BE2C (cell line): ENCODE measurements at regions not wholly inside any gene's neighbourhood (a gene's known extent, or its start where the extent isn't known, plus 50 kb on each side); places are given as distances from the start of the nearest gene placed in this dataset.

Experiments used
- DNase-seq: peaks from one replicate; pipeline ENCODE4 v3.0.0-alpha.2; 2020
- H3K27me3 ChIP-seq: fragments of 250-450 bp; sonication (Bioruptor Pico); 2 replicates; pipeline ENCODE4 v1.5.1; 2020; ENCODE audit warnings: mild to moderate bottlenecking
- H3K36me3 ChIP-seq: fragments of 250-450 bp; sonication (Bioruptor Pico); 2 replicates; pipeline ENCODE4 v1.5.1; 2020; ENCODE audit warnings: mild to moderate bottlenecking
- H3K4me1 ChIP-seq: fragments of 250-450 bp; sonication (Bioruptor Pico); 2 replicates; pipeline ENCODE4 v1.5.1; 2020
- H3K4me3 ChIP-seq: 2 replicates; pipeline ENCODE4 v1.5.1; 2011; ENCODE audit warnings: low read depth, low read length
- H3K9me3 ChIP-seq: fragments of 250-450 bp; sonication (Bioruptor Pico); 2 replicates; pipeline ENCODE4 v1.5.1; 2020
- CTCF ChIP-seq: IDR thresholded peaks from 2 replicates; pipeline ENCODE4 v1.5.1; 2012; ENCODE audit warnings: mild to moderate bottlenecking, low read depth, low read length

GRCh38 chr3:65245133-65246063, 557.6 kb upstream of the ADAMTS9 start:
- Histone ChIP-seq H3K36me3 (no peaks in the 10 kb centered on the region), H3K4me3 (no peak overlapping the region), H3K27me3 (no peaks in the 10 kb centered on the region), H3K9me3 (no peaks in the 10 kb centered on the region), H3K4me1 (peaks cover 16% of the 10 kb centered on the region)
- DNase-seq: no peak
- TF ChIP-seq CTCF: peak; percentile 55

GRCh38 chr3:65240366-65240765, 552.6 kb upstream of the ADAMTS9 start:
- no peaks in the 10 kb centered on the region for H3K27me3 ChIP-seq
- no peak for DNase-seq
- H3K4me3 ChIP-seq: no peak overlapping the region
- H3K4me1 ChIP-seq: peaks cover 2% of the 10 kb centered on the region; the same call in 1 of the 2 replicates
- no peak for TF ChIP-seq CTCF
- peaks cover 2% of the 10 kb centered on the region; the same call in 1 of the 2 replicates for H3K9me3 ChIP-seq
- 0 out of 2 replicates have a peak, but pooled peaks cover 3% of the 10 kb centered on the region for H3K36me3 ChIP-seq

- Histone ChIP-seq H3K4me3 (no peak overlapping the region), H3K9me3 (peaks cover 2% of the 10 kb centered on the region; the same call in 1 of the 2 replicates), H3K36me3 (0 out of 2 replicates have a peak, but pooled peaks cover 3% of the 10 kb centered on the region), H3K4me1 (peaks cover 8% of the 10 kb centered on the region), H3K27me3 (no peaks in the 10 kb centered on the region)
- no peak for TF ChIP-seq CTCF
- no peak for DNase-seq
These were observed 550.9 kb upstream of the ADAMTS9 start for GRCh38 chr3:65238652-65239051.

GRCh38 chr3:65234499-65234898, 546.7 kb upstream of the ADAMTS9 start:
- Histone ChIP-seq H3K27me3 (no peaks in the 10 kb centered on the region), H3K36me3 (0 out of 2 replicates have a peak, but pooled peaks cover 3% of the 10 kb centered on the region), H3K9me3 (peaks cover 2% of the 10 kb centered on the region; the same call in 1 of the 2 replicates), H3K4me1 (peaks cover 24% of the 10 kb centered on the region), H3K4me3 (no peak overlapping the region)
- no peak for DNase-seq
- TF ChIP-seq CTCF: no peak

GRCh38 chr3:65233561-65233960, 545.8 kb upstream of the ADAMTS9 start:
- Histone ChIP-seq H3K36me3 (0 out of 2 replicates have a peak, but pooled peaks cover 3% of the 10 kb centered on the region), H3K27me3 (no peaks in the 10 kb centered on the region), H3K9me3 (peaks cover 2% of the 10 kb centered on the region; the same call in 1 of the 2 replicates), H3K4me1 (peaks cover 28% of the 10 kb centered on the region), H3K4me3 (no peak overlapping the region)
- TF ChIP-seq CTCF: no peak
- DNase-seq: no peak

- TF ChIP-seq CTCF: no peak
- H3K9me3 ChIP-seq: no peaks in the 10 kb centered on the region
- peak; percentile 77 for DNase-seq
- H3K36me3 ChIP-seq: no peaks in the 10 kb centered on the region
- no peak overlapping the region for H3K4me3 ChIP-seq
- H3K4me1 ChIP-seq: peaks cover 33% of the 10 kb centered on the region
- no peaks in the 10 kb centered on the region for H3K27me3 ChIP-seq
These were observed 543.7 kb upstream of the ADAMTS9 start for GRCh38 chr3:65231544-65231943.
